ENCODE measurements at regions not wholly inside any gene's neighbourhood (a gene's known extent, or its start where the extent isn't known, plus 50 kb on each side); places are given as distances from the start of the nearest gene placed in this dataset.

DNA sequence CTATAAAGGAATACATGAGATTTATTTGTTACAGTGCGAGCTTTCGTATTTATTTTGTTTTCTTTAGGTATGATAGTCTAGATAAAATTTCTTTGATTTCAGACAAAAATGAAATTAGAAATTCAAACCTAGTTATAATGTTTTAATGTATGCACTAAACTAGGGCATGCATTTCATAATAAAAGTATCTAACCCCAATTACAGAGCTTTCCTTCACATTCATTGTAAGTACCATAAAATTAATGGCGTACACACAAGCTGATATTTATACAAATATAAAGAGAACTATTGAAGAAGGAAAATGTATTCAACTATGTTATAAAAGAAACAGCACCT, 120.2 kb downstream of the GXYLT1 start:
- TF ChIP-seq, protein P1, sequence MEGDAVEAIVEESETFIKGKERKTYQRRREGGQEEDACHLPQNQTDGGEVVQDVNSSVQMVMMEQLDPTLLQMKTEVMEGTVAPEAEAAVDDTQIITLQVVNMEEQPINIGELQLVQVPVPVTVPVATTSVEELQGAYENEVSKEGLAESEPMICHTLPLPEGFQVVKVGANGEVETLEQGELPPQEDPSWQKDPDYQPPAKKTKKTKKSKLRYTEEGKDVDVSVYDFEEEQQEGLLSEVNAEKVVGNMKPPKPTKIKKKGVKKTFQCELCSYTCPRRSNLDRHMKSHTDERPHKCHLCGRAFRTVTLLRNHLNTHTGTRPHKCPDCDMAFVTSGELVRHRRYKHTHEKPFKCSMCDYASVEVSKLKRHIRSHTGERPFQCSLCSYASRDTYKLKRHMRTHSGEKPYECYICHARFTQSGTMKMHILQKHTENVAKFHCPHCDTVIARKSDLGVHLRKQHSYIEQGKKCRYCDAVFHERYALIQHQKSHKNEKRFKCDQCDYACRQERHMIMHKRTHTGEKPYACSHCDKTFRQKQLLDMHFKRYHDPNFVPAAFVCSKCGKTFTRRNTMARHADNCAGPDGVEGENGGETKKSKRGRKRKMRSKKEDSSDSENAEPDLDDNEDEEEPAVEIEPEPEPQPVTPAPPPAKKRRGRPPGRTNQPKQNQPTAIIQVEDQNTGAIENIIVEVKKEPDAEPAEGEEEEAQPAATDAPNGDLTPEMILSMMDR (IDR thresholded peaks at IDR 0.05): peak; percentile 50
- no peak for TF ChIP-seq ZFX (IDR thresholded peaks at IDR 0.05; ENCODE audit: borderline replicate concordance)
